Liver (tissue), 7 donors: ENCODE measurements at regions not wholly inside any gene's neighbourhood (a gene's known extent, or its start where the extent isn't known, plus 50 kb on each side); places are given as distances from the start of the nearest gene placed in this dataset.

Experiments
- DNase-seq: peaks from one replicate; pipeline ENCODE4 v3.0.0-alpha.2; 2017; ENCODE audit warnings: low spot score
- H3K27ac ChIP-seq, 2 donors: one replicate each; pipeline ENCODE4 v1.7.0; 2013; ENCODE audit warnings: inconsistent platforms in 2 of 2, low read length in 2 of 2, control low read depth in 1 of 2, low read depth in 1 of 2, mild to moderate bottlenecking in 1 of 2
- H3K27me3 ChIP-seq, 4 donors: one replicate each; pipeline versions ENCODE4 v1.6.1 to v1.7.0; 2013; ENCODE audit warnings: low read length in 3 of 4, inconsistent platforms in 1 of 4, mild to moderate bottlenecking in 1 of 4, moderate library complexity in 1 of 4; ENCODE audit not compliant: control insufficient read depth in 4 of 4, insufficient read depth in 4 of 4
- H3K36me3 ChIP-seq, 4 donors: one replicate each; pipeline versions ENCODE4 v1.6.1 to v1.7.0; 2013; ENCODE audit warnings: low read length in 3 of 4, mild to moderate bottlenecking in 3 of 4, low read depth in 1 of 4, moderate library complexity in 1 of 4; ENCODE audit not compliant: control insufficient read depth in 4 of 4, insufficient read depth in 3 of 4
- H3K4me1 ChIP-seq, 4 donors: one replicate each; pipeline versions ENCODE4 v1.6.1 to v1.7.0; 2013; ENCODE audit warnings: low read length in 3 of 4, mild to moderate bottlenecking in 3 of 4, moderate library complexity in 1 of 4; ENCODE audit not compliant: control insufficient read depth in 4 of 4, insufficient read depth in 4 of 4
- H3K4me3 ChIP-seq, 3 donors: one replicate each; pipeline versions ENCODE4 v1.6.1 to v1.7.0; 2013; ENCODE audit warnings: low read length in 3 of 3, control low read depth in 1 of 3, low read depth in 1 of 3, mild to moderate bottlenecking in 1 of 3
- H3K9ac ChIP-seq, 2 donors: one replicate each; pipeline ENCODE4 v1.7.0; 2013; ENCODE audit warnings: low read length in 2 of 2, mild to moderate bottlenecking in 2 of 2, moderate library complexity in 2 of 2, control low read depth in 1 of 2, low read depth in 1 of 2
- H3K9me3 ChIP-seq, 4 donors: one replicate each; pipeline versions ENCODE4 v1.6.1 to v1.7.0; 2013; ENCODE audit warnings: low read length in 3 of 4; ENCODE audit not compliant: control insufficient read depth in 4 of 4
- EGR1 ChIP-seq, 2 donors: IDR thresholded peaks; 2 replicates each; pipeline ENCODE4 v1.6.1; 2016 to 2018; ENCODE audit warnings: antibody characterized with exemption in 2 of 2, low read depth in 2 of 2
- FOXA1 ChIP-seq: IDR thresholded peaks from 2 replicates; pipeline ENCODE4 v1.6.1; 2016; ENCODE audit warnings: antibody characterized with exemption
- FOXA2 ChIP-seq: IDR thresholded peaks from 2 replicates; pipeline ENCODE4 v1.6.1; 2016; ENCODE audit warnings: antibody characterized with exemption
- GABPA ChIP-seq, 2 donors: IDR thresholded peaks in 1 of 2; conservative IDR thresholded peaks in 1 of 2; 2 replicates each; pipeline ENCODE4 v1.6.1; 2016; ENCODE audit warnings: antibody characterized with exemption in 2 of 2, mild to moderate bottlenecking in 1 of 2, moderate library complexity in 1 of 2
- HNF4A ChIP-seq, 2 donors: conservative IDR thresholded peaks; 2 replicates each; pipeline ENCODE4 v1.6.1; 2016; ENCODE audit warnings: antibody characterized with exemption in 2 of 2, mild to moderate bottlenecking in 2 of 2
- HNF4G ChIP-seq: IDR thresholded peaks from 2 replicates; pipeline ENCODE4 v1.6.1; 2016; ENCODE audit warnings: antibody characterized with exemption
- JUND ChIP-seq, 2 donors: IDR thresholded peaks; 2 replicates each; pipeline ENCODE4 v1.6.1; 2016; ENCODE audit warnings: antibody characterized with exemption in 2 of 2
- NR2F2 ChIP-seq: IDR thresholded peaks from 2 replicates; pipeline ENCODE4 v1.6.1; 2016; ENCODE audit warnings: antibody characterized with exemption
- RAD21 ChIP-seq, 2 donors: IDR thresholded peaks; 2 replicates each; pipeline ENCODE4 v1.6.1; 2016; ENCODE audit warnings: antibody characterized with exemption in 2 of 2, mild to moderate bottlenecking in 2 of 2
- RXRA ChIP-seq, 2 donors: IDR thresholded peaks; 2 replicates each; pipeline ENCODE4 v1.6.1; 2017 to 2018; ENCODE audit warnings: antibody characterized with exemption in 2 of 2, mild to moderate bottlenecking in 1 of 2
- SP1 ChIP-seq: IDR thresholded peaks from 2 replicates; pipeline ENCODE4 v1.6.1; 2018; ENCODE audit warnings: antibody characterized with exemption, mild to moderate bottlenecking
- TAF1 ChIP-seq: conservative IDR thresholded peaks from 2 replicates; pipeline ENCODE4 v1.6.1; 2016; ENCODE audit warnings: antibody characterized with exemption, mild to moderate bottlenecking
- YY1 ChIP-seq: IDR thresholded peaks from 2 replicates; pipeline ENCODE4 v1.6.1; 2016; ENCODE audit warnings: antibody characterized with exemption, mild to moderate bottlenecking
- WGBS: extraction: QIAGEN DNeasy Blood & Tissue Kit; methylation state at CpG from one replicate; pipeline ENCODE4 v1.1.7; 2013; 5-methylcytosine and 5-hydroxymethylcytosine counted together
- TF ChIP-seq, protein P1 (sequence below): IDR thresholded peaks from 2 replicates; pipeline ENCODE4 v1.6.1; 2016; ENCODE audit warnings: antibody characterized with exemption
- TF ChIP-seq, protein P2 (sequence below): IDR thresholded peaks from 2 replicates; pipeline ENCODE4 v1.6.1; 2016; ENCODE audit warnings: antibody characterized with exemption, mild to moderate bottlenecking
- TF ChIP-seq, protein P3 (sequence below): IDR thresholded peaks from 2 replicates; pipeline ENCODE4 v1.6.1; 2016; ENCODE audit warnings: antibody characterized with exemption
- TF ChIP-seq, protein P4 (sequence below): IDR thresholded peaks from 2 replicates; pipeline ENCODE4 v1.6.1; 2016; ENCODE audit warnings: antibody characterized with exemption
- donor health status: healthy.
- donor health status: healthy.
- donor health status: healthy.
- donor health status: healthy.

DNA sequence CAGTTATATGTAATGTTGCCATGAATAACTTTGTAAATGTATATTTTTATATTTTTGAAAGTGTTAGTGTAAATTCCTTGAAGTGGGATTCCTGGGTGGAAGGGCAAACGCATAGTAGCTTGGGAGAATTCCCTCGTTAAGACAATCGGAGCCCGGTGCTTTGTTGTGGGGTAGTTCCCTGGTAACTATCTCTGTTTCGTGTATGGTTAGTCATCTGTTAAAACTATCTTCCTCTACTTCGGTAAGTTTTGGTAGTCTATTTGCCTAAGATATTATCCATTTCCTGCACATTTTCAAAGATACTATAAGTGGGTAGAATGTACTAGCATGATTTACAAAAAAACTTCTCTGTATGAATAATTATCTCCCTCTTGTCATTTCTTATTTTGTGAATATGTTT is 113.8 kb upstream of the NRXN1 start:
- Histone ChIP-seq H3K36me3 (no peaks in the 10 kb centered on the region), H3K9ac (no peak overlapping the region), H3K27me3 (no peaks in the 10 kb centered on the region), H3K9me3 (no peaks in the 10 kb centered on the region), H3K4me3 (no peak overlapping the region), H3K27ac (no peak overlapping the region), H3K4me1 (no peaks in the 10 kb centered on the region)
- TF ChIP-seq GABPA (IDR thresholded peaks at IDR 0.05 in 1 of 2, conservative IDR thresholded peaks at IDR 0.05 in 1 of 2) (no peak), NR2F2 (no peak), HNF4A (conservative IDR thresholded peaks at IDR 0.05) (no peak), RAD21 (IDR thresholded peaks at IDR 0.05) (no peak), JUND (IDR thresholded peaks at IDR 0.05) (no peak), RXRA (IDR thresholded peaks at IDR 0.05) (no peak), HNF4G (no peak), TAF1 (no peak), EGR1 (IDR thresholded peaks at IDR 0.05; ENCODE audit: low read depth in 2 of 2) (no peak)
- TF ChIP-seq, protein P1, sequence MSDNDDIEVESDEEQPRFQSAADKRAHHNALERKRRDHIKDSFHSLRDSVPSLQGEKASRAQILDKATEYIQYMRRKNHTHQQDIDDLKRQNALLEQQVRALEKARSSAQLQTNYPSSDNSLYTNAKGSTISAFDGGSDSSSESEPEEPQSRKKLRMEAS = no peak
- TF ChIP-seq, protein P2, sequence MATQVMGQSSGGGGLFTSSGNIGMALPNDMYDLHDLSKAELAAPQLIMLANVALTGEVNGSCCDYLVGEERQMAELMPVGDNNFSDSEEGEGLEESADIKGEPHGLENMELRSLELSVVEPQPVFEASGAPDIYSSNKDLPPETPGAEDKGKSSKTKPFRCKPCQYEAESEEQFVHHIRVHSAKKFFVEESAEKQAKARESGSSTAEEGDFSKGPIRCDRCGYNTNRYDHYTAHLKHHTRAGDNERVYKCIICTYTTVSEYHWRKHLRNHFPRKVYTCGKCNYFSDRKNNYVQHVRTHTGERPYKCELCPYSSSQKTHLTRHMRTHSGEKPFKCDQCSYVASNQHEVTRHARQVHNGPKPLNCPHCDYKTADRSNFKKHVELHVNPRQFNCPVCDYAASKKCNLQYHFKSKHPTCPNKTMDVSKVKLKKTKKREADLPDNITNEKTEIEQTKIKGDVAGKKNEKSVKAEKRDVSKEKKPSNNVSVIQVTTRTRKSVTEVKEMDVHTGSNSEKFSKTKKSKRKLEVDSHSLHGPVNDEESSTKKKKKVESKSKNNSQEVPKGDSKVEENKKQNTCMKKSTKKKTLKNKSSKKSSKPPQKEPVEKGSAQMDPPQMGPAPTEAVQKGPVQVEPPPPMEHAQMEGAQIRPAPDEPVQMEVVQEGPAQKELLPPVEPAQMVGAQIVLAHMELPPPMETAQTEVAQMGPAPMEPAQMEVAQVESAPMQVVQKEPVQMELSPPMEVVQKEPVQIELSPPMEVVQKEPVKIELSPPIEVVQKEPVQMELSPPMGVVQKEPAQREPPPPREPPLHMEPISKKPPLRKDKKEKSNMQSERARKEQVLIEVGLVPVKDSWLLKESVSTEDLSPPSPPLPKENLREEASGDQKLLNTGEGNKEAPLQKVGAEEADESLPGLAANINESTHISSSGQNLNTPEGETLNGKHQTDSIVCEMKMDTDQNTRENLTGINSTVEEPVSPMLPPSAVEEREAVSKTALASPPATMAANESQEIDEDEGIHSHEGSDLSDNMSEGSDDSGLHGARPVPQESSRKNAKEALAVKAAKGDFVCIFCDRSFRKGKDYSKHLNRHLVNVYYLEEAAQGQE = no peak
- TF ChIP-seq, protein P3, sequence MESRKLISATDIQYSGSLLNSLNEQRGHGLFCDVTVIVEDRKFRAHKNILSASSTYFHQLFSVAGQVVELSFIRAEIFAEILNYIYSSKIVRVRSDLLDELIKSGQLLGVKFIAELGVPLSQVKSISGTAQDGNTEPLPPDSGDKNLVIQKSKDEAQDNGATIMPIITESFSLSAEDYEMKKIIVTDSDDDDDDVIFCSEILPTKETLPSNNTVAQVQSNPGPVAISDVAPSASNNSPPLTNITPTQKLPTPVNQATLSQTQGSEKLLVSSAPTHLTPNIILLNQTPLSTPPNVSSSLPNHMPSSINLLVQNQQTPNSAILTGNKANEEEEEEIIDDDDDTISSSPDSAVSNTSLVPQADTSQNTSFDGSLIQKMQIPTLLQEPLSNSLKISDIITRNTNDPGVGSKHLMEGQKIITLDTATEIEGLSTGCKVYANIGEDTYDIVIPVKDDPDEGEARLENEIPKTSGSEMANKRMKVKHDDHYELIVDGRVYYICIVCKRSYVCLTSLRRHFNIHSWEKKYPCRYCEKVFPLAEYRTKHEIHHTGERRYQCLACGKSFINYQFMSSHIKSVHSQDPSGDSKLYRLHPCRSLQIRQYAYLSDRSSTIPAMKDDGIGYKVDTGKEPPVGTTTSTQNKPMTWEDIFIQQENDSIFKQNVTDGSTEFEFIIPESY = no peak
- WGBS = 83% methylated on average over 6 of the region's 6 CpGs
- DNase-seq = no peak

DNA sequence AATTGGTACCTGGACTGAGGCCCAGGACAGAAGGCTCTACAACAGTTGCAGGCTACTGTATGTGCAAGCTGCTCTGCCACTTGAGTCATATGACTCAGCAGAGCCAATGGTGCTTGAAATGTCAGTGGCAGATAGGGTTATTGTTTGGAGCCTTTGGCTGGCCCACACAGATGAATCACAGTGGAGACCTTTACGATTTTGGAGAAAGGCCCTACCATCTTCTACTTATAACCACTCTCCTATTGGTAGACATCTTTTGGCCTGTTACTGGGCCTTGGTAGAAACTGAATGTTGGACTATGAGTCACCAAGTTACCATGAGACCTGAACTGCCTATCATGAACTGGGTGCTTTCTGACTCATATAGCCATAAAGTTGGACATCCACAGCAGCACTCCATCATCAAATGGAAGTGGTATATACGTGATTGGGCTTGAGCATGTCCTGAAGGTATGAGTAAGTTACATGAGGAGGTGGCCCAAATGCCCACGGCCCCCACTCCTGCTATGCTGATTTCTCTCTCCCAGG is 88.9 kb upstream of the NRXN1 start:
- Histone ChIP-seq H3K27ac (no peak overlapping the region), H3K9me3 (no peaks in the 10 kb centered on the region), H3K27me3 (no peaks in the 10 kb centered on the region), H3K4me1 (no peaks in the 10 kb centered on the region), H3K36me3 (no peaks in the 10 kb centered on the region), H3K9ac (no peak overlapping the region), H3K4me3 (no peak overlapping the region)
- no peak for DNase-seq
- 80% methylated on average over 3 of the region's 3 CpGs for WGBS
- TF ChIP-seq, protein P4, sequence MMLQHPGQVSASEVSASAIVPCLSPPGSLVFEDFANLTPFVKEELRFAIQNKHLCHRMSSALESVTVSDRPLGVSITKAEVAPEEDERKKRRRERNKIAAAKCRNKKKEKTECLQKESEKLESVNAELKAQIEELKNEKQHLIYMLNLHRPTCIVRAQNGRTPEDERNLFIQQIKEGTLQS = no peak
- TF ChIP-seq, protein P2 = no peak
- TF ChIP-seq FOXA2 (no peak), HNF4A (conservative IDR thresholded peaks at IDR 0.05) (no peak), NR2F2 (no peak), RXRA (IDR thresholded peaks at IDR 0.05) (no peak), GABPA (IDR thresholded peaks at IDR 0.05 in 1 of 2, conservative IDR thresholded peaks at IDR 0.05 in 1 of 2) (no peak), SP1 (no peak), FOXA1 (no peak), EGR1 (IDR thresholded peaks at IDR 0.05; ENCODE audit: low read depth in 2 of 2) (no peak), JUND (IDR thresholded peaks at IDR 0.05) (no peak), RAD21 (IDR thresholded peaks at IDR 0.05) (no peak), YY1 (no peak), TAF1 (no peak), HNF4G (no peak)
- TF ChIP-seq, protein P1 = no peak
- TF ChIP-seq, protein P3 = no peak
